K562 (cell line): ENCODE measurements at regions not wholly inside any gene's neighbourhood (a gene's known extent, or its start where the extent isn't known, plus 50 kb on each side); places are given as distances from the start of the nearest gene placed in this dataset.

ENCODE experiments used
- ATAC-seq: fragments of 200-7000 bp; cut with Tn5 transposase; 3 replicates; pipeline ENCODE4 v1.9.1; 2020; ENCODE audit warnings: moderate library complexity
- BruUV-seq: library from RNA; stranded (reverse); fragments of 400-500 nt; replicated peaks from 2 replicates; lab custom pipeline; 2021; lab: Mats Ljungman, UMichigan
- CTCF ChIA-PET: fragments of 300-600 bp; formaldehyde crosslinking; extraction: SDS; loops from one replicate; lab custom pipeline; 2021; ENCODE audit warnings: low intra/inter-chr PET ratio; lab: Yijun Ruan, JAX
- POLR2A ChIA-PET: fragments of 300-600, 350-650 bp; sonication (Branson Sonifier 250); formaldehyde crosslinking; extraction: SDS; loops from one replicate; lab custom pipeline; 2021; ENCODE audit warnings: antibody characterized with exemption, inconsistent platforms; lab: Yijun Ruan, JAX
- DNase-seq, 4 experiments: peaks; one replicate each; pipeline versions ENCODE4 v3.0.0 to v3.0.0-alpha.2; 2011 to 2018; ENCODE audit warnings: low spot score in 3 of 4, mixed read lengths in 3 of 4; ENCODE audit errors: extremely low read depth in 1 of 4
- FAIRE-seq: peaks from 2 replicates; lab custom pipeline; 2011; peaks lifted over from hg19 to GRCh38; lab: Jason Lieb, UNC
- H2AFZ ChIP-seq: 2 replicates; pipeline ENCODE4 v1.6.0; 2011; ENCODE audit warnings: low read depth, low read length, control low read depth, inconsistent platforms
- H3K27ac ChIP-seq: fragments of 200-600 bp; 3 replicates; pipeline ENCODE4 v1.8.0; 2011; ENCODE audit warnings: low read depth, mild to moderate bottlenecking, control low read depth, inconsistent platforms, low read length, moderate library complexity, mixed read lengths; ENCODE audit errors: extremely low read depth
- H3K27me3 ChIP-seq, 2 experiments: fragments of 300-600 bp in 1 of 2; 2 replicates in 1 of 2; 3 replicates in 1 of 2; pipeline versions ENCODE4 v1.6.0 to v1.8.0; 2011; ENCODE audit warnings: inconsistent platforms in 2 of 2, low read length in 2 of 2, mild to moderate bottlenecking in 1 of 2, mixed read lengths in 1 of 2, moderate library complexity in 1 of 2; ENCODE audit not compliant: control insufficient read depth in 2 of 2, insufficient read depth in 2 of 2
- H3K36me3 ChIP-seq: fragments of 300-600 bp; 3 replicates; pipeline ENCODE4 v1.8.0; 2011; ENCODE audit warnings: mild to moderate bottlenecking, low read length, inconsistent platforms; ENCODE audit not compliant: control insufficient read depth, insufficient read depth
- H3K4me1 ChIP-seq, 2 experiments: fragments of 200-600 bp in 1 of 2; replicated peaks in 1 of 2; 2 replicates in 1 of 2; 3 replicates in 1 of 2; pipeline versions ENCODE4 v1.5.1 to v1.8.0; 2011; ENCODE audit warnings: inconsistent platforms in 2 of 2, low read length in 2 of 2, mild to moderate bottlenecking in 1 of 2, mixed read lengths in 1 of 2, moderate library complexity in 1 of 2; ENCODE audit not compliant: control insufficient read depth in 2 of 2, insufficient read depth in 2 of 2
- H3K4me2 ChIP-seq: 2 replicates; pipeline ENCODE4 v1.6.1; 2011; ENCODE audit warnings: low read length, control low read depth, inconsistent platforms, mixed read lengths; ENCODE audit not compliant: insufficient read depth
- H3K4me3 ChIP-seq: fragments of 200-600 bp; sonication (generic), shearing (Covaris generic); 2 replicates; pipeline ENCODE4 v1.5.1; 2016; ENCODE audit warnings: control low read depth, inconsistent platforms
- H3K79me2 ChIP-seq: fragments of 200-600 bp; 3 replicates; pipeline ENCODE4 v1.8.0; 2011; ENCODE audit warnings: low read length, inconsistent platforms; ENCODE audit not compliant: control insufficient read depth, insufficient read depth
- H3K9ac ChIP-seq, 2 experiments: 2 replicates each; pipeline versions ENCODE4 v1.6.0 to v1.6.1; 2011; ENCODE audit warnings: low read depth in 2 of 2, low read length in 2 of 2, control low read depth in 1 of 2, inconsistent platforms in 1 of 2, mild to moderate bottlenecking in 1 of 2, mixed read lengths in 1 of 2; ENCODE audit not compliant: insufficient read depth in 1 of 2
- H3K9me1 ChIP-seq: one replicate; pipeline ENCODE4 v1.6.0; 2011; ENCODE audit warnings: inconsistent platforms, mild to moderate bottlenecking, low read length, moderate library complexity; ENCODE audit not compliant: control insufficient read depth, insufficient read depth
- H3K9me3 ChIP-seq: replicated peaks from 2 replicates; pipeline ENCODE4 v1.5.1; 2011; ENCODE audit warnings: low read depth, low read length, inconsistent platforms; ENCODE audit not compliant: control insufficient read depth, insufficient read depth
- H4K20me1 ChIP-seq: replicated peaks from 2 replicates; pipeline ENCODE4 v1.6.1; 2011; ENCODE audit warnings: low read length, inconsistent platforms, mixed read lengths; ENCODE audit not compliant: control insufficient read depth, insufficient read depth
- ATF2 ChIP-seq: sonication (generic); formaldehyde crosslinking; IDR thresholded peaks from 2 replicates; pipeline ENCODE4 v1.8.1; 2022; ENCODE audit warnings: missing genetic modification reagents
- BMI1 ChIP-seq: fragments of 150-350 bp; IDR thresholded peaks from 2 replicates; pipeline ENCODE4 v1.6.1; 2014; ENCODE audit warnings: low read length
- CTCFL ChIP-seq: IDR thresholded peaks from 2 replicates; pipeline ENCODE4 v1.6.1; 2011; ENCODE audit warnings: borderline replicate concordance, low read depth, mild to moderate bottlenecking, moderate library complexity, low read length; ENCODE audit not compliant: insufficient read depth, poor library complexity, severe bottlenecking
- GABPB1 ChIP-seq: sonication (generic); formaldehyde crosslinking; IDR thresholded peaks from 2 replicates; pipeline ENCODE4 v1.8.0; 2022; ENCODE audit warnings: mild to moderate bottlenecking, missing genetic modification reagents
- MCM2 ChIP-seq: fragments of 450-650 bp; IDR thresholded peaks from 2 replicates; pipeline ENCODE4 v1.6.1; 2017; ENCODE audit warnings: low read depth, mild to moderate bottlenecking
- MXI1 ChIP-seq: IDR thresholded peaks from 2 replicates; pipeline ENCODE4 v1.6.1; 2011; ENCODE audit warnings: low read depth, mild to moderate bottlenecking, improper control_type of control experiment, low read length
- PML ChIP-seq: IDR thresholded peaks from 2 replicates; pipeline ENCODE4 v1.6.1; 2012; ENCODE audit warnings: low read length, inconsistent platforms
- POLR2AphosphoS2 ChIP-seq: IDR thresholded peaks from 2 replicates; pipeline ENCODE4 v1.6.1; 2012; ENCODE audit warnings: low read length, improper control_type of control experiment
- RBBP5 ChIP-seq: fragments of 200-600 bp; sonication (generic); IDR thresholded peaks from 2 replicates; pipeline ENCODE4 v1.6.1; 2012; ENCODE audit warnings: borderline replicate concordance, mild to moderate bottlenecking, low read length, control low read depth, inconsistent platforms; ENCODE audit not compliant: insufficient read depth, poor library complexity, severe bottlenecking
- RBM15 ChIP-seq: fragments of 200-400 bp; formaldehyde crosslinking; IDR thresholded peaks from 2 replicates; pipeline ENCODE4 v1.6.1; 2018; ENCODE audit warnings: mild to moderate bottlenecking, low read length, moderate library complexity; ENCODE audit not compliant: insufficient read depth
- TBL1XR1 ChIP-seq, 2 experiments: IDR thresholded peaks; 2 replicates each; pipeline ENCODE4 v1.6.1; 2012; ENCODE audit warnings: improper control_type of control experiment in 2 of 2, low read length in 2 of 2, mild to moderate bottlenecking in 1 of 2
- USF2 ChIP-seq: sonication (generic); formaldehyde crosslinking; IDR thresholded peaks from 2 replicates; pipeline ENCODE4 v1.5.0; 2020; ENCODE audit warnings: missing genetic modification reagents
- ZNF347 ChIP-seq: fragments of 450-650 bp; formaldehyde crosslinking; IDR thresholded peaks from 2 replicates; pipeline ENCODE4 v1.4.0; 2020; ENCODE audit warnings: low read depth, mild to moderate bottlenecking, moderate library complexity
- ZZZ3 ChIP-seq: fragments of 450-650 bp; IDR thresholded peaks from 2 replicates; pipeline ENCODE4 v1.6.1; 2016; ENCODE audit warnings: antibody characterized with exemption, mild to moderate bottlenecking, moderate library complexity
- in situ Hi-C: fragments of 300-500 bp; cut with MboI; formaldehyde crosslinking; loops from 4 replicates; pipeline ENCODE4 v1.15.0; 2018; ENCODE audit warnings: inconsistent platforms, mixed read lengths
- intact Hi-C: fragments of 100-400 bp; cut with micrococcal nuclease; formaldehyde crosslinking; loops from 2 replicates; pipeline ENCODE4 v1.14.2; 2022

GRCh38 chr5:117719413-117719812 lies 1144.8 kb upstream of the SEMA6A start:
- no TSS peak for BruUV-seq
- no peak overlapping the region for H3K4me2 ChIP-seq
- H3K9me1 ChIP-seq, result no peaks in the 10 kb centered on the region
- POLR2A ChIA-PET, result no interaction called here
- H3K27me3 ChIP-seq, result no peaks in the 10 kb centered on the region
- TF ChIP-seq ZNF347 (CRISPR knock-in tag) (no peak), POLR2AphosphoS2 (no peak), CTCFL (no peak), BMI1 (no peak), RBM15 (no peak), ATF2 (CRISPR knock-in tag) (no peak), PML (no peak), RBBP5 (no peak), MCM2 (no peak), TBL1XR1 (IDR thresholded peaks at IDR 0.05; ENCODE audit: low read length in 2 of 2) (no peak), ZZZ3 (no peak), USF2 (CRISPR knock-in tag) (no peak), GABPB1 (CRISPR knock-in tag) (no peak), MXI1 (no peak)
- TF ChIP-seq, all 486 proteins: peak for 0
- FAIRE-seq (no peak), DNase-seq (no peak), ATAC-seq (no peak)
- Histone ChIP-seq H3K79me2 (no peaks in the 10 kb centered on the region), H2AFZ (no peak overlapping the region), H4K20me1 (no peaks in the 10 kb centered on the region), H3K9me3 (no peaks in the 10 kb centered on the region), H3K9ac (no peak overlapping the region), H3K4me1 (no peaks in the 10 kb centered on the region), H3K4me3 (no peak overlapping the region), H3K27ac (no peak overlapping the region), H3K36me3 (no peaks in the 10 kb centered on the region)
- in situ Hi-C loops, result no loop called here
- CTCF ChIA-PET, result no interaction called here
- intact Hi-C loops, result no loop called here
